ENCODE measurements at regions not wholly inside any gene's neighbourhood (a gene's known extent, or its start where the extent isn't known, plus 50 kb on each side); places are given as distances from the start of the nearest gene placed in this dataset.

DNA sequence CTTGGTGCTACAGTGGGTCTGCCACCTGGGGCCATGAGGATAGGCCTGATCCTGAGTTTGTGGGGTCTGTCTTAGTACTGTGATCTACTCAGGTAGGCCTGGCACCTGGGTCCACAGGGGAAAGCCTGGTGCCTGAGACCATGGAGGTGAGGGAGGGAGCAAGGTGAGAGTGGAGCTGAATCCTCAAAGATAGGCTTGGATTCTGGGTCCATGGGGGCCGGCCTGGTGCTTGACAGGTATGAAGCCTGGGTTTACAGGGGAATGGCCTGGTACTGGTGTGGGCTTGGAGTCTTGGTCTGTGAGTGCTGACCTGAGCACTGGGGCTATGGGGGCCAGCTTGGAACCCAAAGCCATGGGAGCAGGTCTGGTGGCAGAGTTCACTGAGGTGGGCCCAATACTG, 439.2 kb upstream of the SMARCA2 start:
- H3K27ac Mint-ChIP-seq, result no peak overlapping the region
- no peaks in the 10 kb centered on the region for H3K36me3 Mint-ChIP-seq
- DNase-seq, result no peak
- H4K20me1 ChIP-seq (ENCODE audit: insufficient read depth, low read length), result no peaks in the 10 kb centered on the region
- H3K9me3 ChIP-seq (replicated peaks in 1 of 2; ENCODE audit: control insufficient read depth in 1 of 2, insufficient read depth in 1 of 2, low read length in 2 of 2), result peaks cover 10 to 12% of the 10 kb centered on the region in 2 donors
- 88% methylated on average over 1 of the region's 1 CpG for WGBS (ENCODE audit: insufficient coverage)
- intact Hi-C loops (cut with micrococcal nuclease), result no loop called here
- peaks cover 0 to 3% (median 1%) of the 10 kb centered on the region in 3 donors for H3K27me3 Mint-ChIP-seq (ENCODE audit: low read depth in 3 of 3)
- no peaks in the 10 kb centered on the region for H3K4me1 Mint-ChIP-seq
- no peak overlapping the region for H3K4me2 ChIP-seq (replicated peaks; ENCODE audit: extremely low read depth, low read length, poor library complexity, severe bottlenecking)
- H3K9ac ChIP-seq (ENCODE audit: insufficient read depth, low read length, poor library complexity, severe bottlenecking), result no peak overlapping the region
- no peak overlapping the region for H3K27ac ChIP-seq (ENCODE audit: low read depth in 1 of 2, low read length in 2 of 2)
- H3K4me1 ChIP-seq (ENCODE audit: control insufficient read depth in 1 of 2, insufficient read depth in 2 of 2, low read length in 2 of 2), result no peaks in the 10 kb centered on the region
- H3K9me3 Mint-ChIP-seq, result peaks cover 5 to 26% (median 12%) of the 10 kb centered on the region in 7 donors
- no peaks in the 10 kb centered on the region for H3K36me3 ChIP-seq (replicated peaks in 1 of 2; ENCODE audit: control insufficient read depth in 1 of 2, insufficient read depth in 2 of 2, low read length in 2 of 2)
- H3K4me3 ChIP-seq (replicated peaks in 1 of 3; ENCODE audit: low read depth in 2 of 3, low read length in 3 of 3), result no peak overlapping the region
- H3K4me3 Mint-ChIP-seq, result no peak overlapping the region
- TF ChIP-seq, protein P1, sequence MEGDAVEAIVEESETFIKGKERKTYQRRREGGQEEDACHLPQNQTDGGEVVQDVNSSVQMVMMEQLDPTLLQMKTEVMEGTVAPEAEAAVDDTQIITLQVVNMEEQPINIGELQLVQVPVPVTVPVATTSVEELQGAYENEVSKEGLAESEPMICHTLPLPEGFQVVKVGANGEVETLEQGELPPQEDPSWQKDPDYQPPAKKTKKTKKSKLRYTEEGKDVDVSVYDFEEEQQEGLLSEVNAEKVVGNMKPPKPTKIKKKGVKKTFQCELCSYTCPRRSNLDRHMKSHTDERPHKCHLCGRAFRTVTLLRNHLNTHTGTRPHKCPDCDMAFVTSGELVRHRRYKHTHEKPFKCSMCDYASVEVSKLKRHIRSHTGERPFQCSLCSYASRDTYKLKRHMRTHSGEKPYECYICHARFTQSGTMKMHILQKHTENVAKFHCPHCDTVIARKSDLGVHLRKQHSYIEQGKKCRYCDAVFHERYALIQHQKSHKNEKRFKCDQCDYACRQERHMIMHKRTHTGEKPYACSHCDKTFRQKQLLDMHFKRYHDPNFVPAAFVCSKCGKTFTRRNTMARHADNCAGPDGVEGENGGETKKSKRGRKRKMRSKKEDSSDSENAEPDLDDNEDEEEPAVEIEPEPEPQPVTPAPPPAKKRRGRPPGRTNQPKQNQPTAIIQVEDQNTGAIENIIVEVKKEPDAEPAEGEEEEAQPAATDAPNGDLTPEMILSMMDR (IDR thresholded peaks at IDR 0.05), result no peak
- H3K79me2 ChIP-seq (ENCODE audit: insufficient read depth, low read length), result no peaks in the 10 kb centered on the region
- no peak overlapping the region for H2AFZ ChIP-seq (ENCODE audit: insufficient read depth, low read depth, low read length, poor library complexity, severe bottlenecking)
- no peaks in the 10 kb centered on the region for H3K27me3 ChIP-seq (ENCODE audit: control insufficient read depth in 2 of 2, insufficient read depth in 2 of 2, low read length in 2 of 2)

DNA sequence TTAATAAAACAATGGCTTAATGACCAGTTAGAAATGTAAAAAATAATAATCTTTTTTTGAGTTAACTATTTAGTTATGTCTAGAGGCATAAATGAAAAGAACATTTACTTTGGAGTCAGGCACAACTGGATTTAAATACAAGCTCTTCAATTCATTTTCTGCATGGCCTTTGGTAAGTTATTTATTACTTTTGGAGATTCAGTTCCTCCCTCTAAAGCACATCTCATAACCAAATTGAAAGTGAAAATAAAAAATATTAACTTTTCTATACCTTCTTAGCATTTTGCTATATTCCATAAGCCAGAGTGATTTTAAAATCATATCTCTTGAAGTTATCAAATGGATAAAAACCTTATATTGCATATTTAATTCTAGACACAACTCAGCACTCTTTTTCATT, 434.9 kb upstream of the SMARCA2 start:
- Histone ChIP-seq H3K4me3 (replicated peaks in 1 of 3; ENCODE audit: low read depth in 2 of 3, low read length in 3 of 3) (no peak overlapping the region), H3K4me2 (replicated peaks; ENCODE audit: extremely low read depth, low read length, poor library complexity, severe bottlenecking) (no peak overlapping the region), H3K79me2 (ENCODE audit: insufficient read depth, low read length) (no peaks in the 10 kb centered on the region), H3K4me1 (ENCODE audit: control insufficient read depth in 1 of 2, insufficient read depth in 2 of 2, low read length in 2 of 2) (no peaks in the 10 kb centered on the region), H4K20me1 (ENCODE audit: insufficient read depth, low read length) (no peaks in the 10 kb centered on the region), H3K9ac (ENCODE audit: insufficient read depth, low read length, poor library complexity, severe bottlenecking) (no peak overlapping the region), H3K27ac (ENCODE audit: low read depth in 1 of 2, low read length in 2 of 2) (no peak overlapping the region), H3K9me3 (replicated peaks in 1 of 2; ENCODE audit: control insufficient read depth in 1 of 2, insufficient read depth in 1 of 2, low read length in 2 of 2) (peaks cover 10 to 11% of the 10 kb centered on the region in 2 donors), H2AFZ (ENCODE audit: insufficient read depth, low read depth, low read length, poor library complexity, severe bottlenecking) (no peak overlapping the region), H3K27me3 (ENCODE audit: control insufficient read depth in 2 of 2, insufficient read depth in 2 of 2, low read length in 2 of 2) (no peaks in the 10 kb centered on the region), H3K36me3 (replicated peaks in 1 of 2; ENCODE audit: control insufficient read depth in 1 of 2, insufficient read depth in 2 of 2, low read length in 2 of 2) (no peaks in the 10 kb centered on the region)
- no peaks in the 10 kb centered on the region for H3K4me1 Mint-ChIP-seq
- H3K9me3 Mint-ChIP-seq, result peaks cover 4 to 16% (median 8%) of the 10 kb centered on the region in 7 donors
- H3K36me3 Mint-ChIP-seq, result no peaks in the 10 kb centered on the region
- no peak overlapping the region for H3K4me3 Mint-ChIP-seq
- intact Hi-C loops (cut with micrococcal nuclease), result no loop called here
- TF ChIP-seq, protein P1 (IDR thresholded peaks at IDR 0.05), result no peak
- H3K27ac Mint-ChIP-seq, result no peak overlapping the region
- no peak for DNase-seq
- H3K27me3 Mint-ChIP-seq (ENCODE audit: low read depth in 3 of 3), result peaks cover 0 to 3% (median 1%) of the 10 kb centered on the region in 3 donors

Measured in CD14-positive monocyte (primary cell).